Hepatocyte (in vitro differentiated cells): ENCODE measurements at regions not wholly inside any gene's neighbourhood (a gene's known extent, or its start where the extent isn't known, plus 50 kb on each side); places are given as distances from the start of the nearest gene placed in this dataset.

Experiments used
- DNase-seq: peaks from one replicate; pipeline ENCODE4 v3.0.0-alpha.2; 2016; ENCODE audit warnings: low spot score
- H2AFZ ChIP-seq: fragments of 200-600 bp; sonication (generic); 2 replicates; pipeline ENCODE4 v1.6.0; 2016; ENCODE audit warnings: antibody characterized with exemption, mild to moderate bottlenecking
- H3K27ac ChIP-seq: fragments of 200-600 bp; sonication (generic); 2 replicates; pipeline ENCODE4 v1.5.1; 2016; ENCODE audit warnings: mild to moderate bottlenecking
- H3K27me3 ChIP-seq: fragments of 200-600 bp; sonication (generic); 2 replicates; pipeline ENCODE4 v1.6.1; 2016
- H3K36me3 ChIP-seq: fragments of 200-600 bp; sonication (generic); replicated peaks from 2 replicates; pipeline ENCODE4 v1.5.1; 2016; ENCODE audit warnings: low read depth; ENCODE audit not compliant: insufficient read depth
- H3K4me1 ChIP-seq: fragments of 200-600 bp; sonication (generic); 2 replicates; pipeline ENCODE4 v1.5.1; 2016; ENCODE audit warnings: mild to moderate bottlenecking, moderate library complexity; ENCODE audit not compliant: insufficient read depth
- H3K4me2 ChIP-seq: fragments of 200-600 bp; sonication (generic); 2 replicates; pipeline ENCODE4 v1.6.0; 2016
- H3K4me3 ChIP-seq: fragments of 200-600 bp; sonication (generic); 2 replicates; pipeline ENCODE4 v1.5.1; 2016; ENCODE audit warnings: mild to moderate bottlenecking
- H3K79me2 ChIP-seq: fragments of 200-600 bp; sonication (generic); 2 replicates; pipeline ENCODE4 v1.6.0; 2017; ENCODE audit warnings: mild to moderate bottlenecking
- H3K9me2 ChIP-seq: fragments of 200-600 bp; sonication (generic); replicated peaks from 2 replicates; pipeline ENCODE4 v1.6.0; 2017; ENCODE audit warnings: mild to moderate bottlenecking; ENCODE audit not compliant: insufficient read depth
- H3K9me3 ChIP-seq: fragments of 200-600 bp; sonication (generic); 2 replicates; pipeline ENCODE4 v1.5.1; 2016; ENCODE audit warnings: low read depth, mild to moderate bottlenecking
- H4K20me1 ChIP-seq: fragments of 200-600 bp; sonication (generic); 2 replicates; pipeline ENCODE4 v1.6.0; 2016; ENCODE audit warnings: mild to moderate bottlenecking; ENCODE audit not compliant: insufficient read depth, poor library complexity, severe bottlenecking
- CTCF ChIP-seq: fragments of 200-600 bp; sonication (generic); IDR thresholded peaks from 2 replicates; pipeline ENCODE4 v1.5.1; 2016; ENCODE audit warnings: antibody characterized with exemption, mild to moderate bottlenecking; ENCODE audit not compliant: poor library complexity
- EZH2 ChIP-seq: fragments of 200-600 bp; sonication (generic); IDR thresholded peaks from 2 replicates; pipeline ENCODE4 v1.6.1; 2016; ENCODE audit warnings: antibody characterized with exemption, mild to moderate bottlenecking, borderline replicate concordance
- EZH2phosphoT487 ChIP-seq: fragments of 200-600 bp; sonication (generic); IDR thresholded peaks from one replicate; pipeline ENCODE4 v1.6.1; 2018; ENCODE audit warnings: antibody characterized with exemption, mild to moderate bottlenecking, low read depth, moderate library complexity; ENCODE audit not compliant: unreplicated experiment, severe bottlenecking
- WGBS: methylation state at CpG from one replicate; pipeline ENCODE4 v1.1.6; 2016; ENCODE audit warnings: low lambda C conversion rate; ENCODE audit errors: missing lambda C conversion rate; 5-methylcytosine and 5-hydroxymethylcytosine counted together

GRCh38 chr11:28539239-28540030, 431.2 kb downstream of the METTL15 start:
- TF ChIP-seq CTCF (no peak), EZH2 (no peak), EZH2phosphoT487 (no peak)
- H3K9me2 ChIP-seq = no peaks in the 10 kb centered on the region
- H3K4me2 ChIP-seq = no peak overlapping the region
- H2AFZ ChIP-seq = no peak overlapping the region
- H4K20me1 ChIP-seq = no peaks in the 10 kb centered on the region
- H3K27me3 ChIP-seq = no peaks in the 10 kb centered on the region
- no peaks in the 10 kb centered on the region for H3K4me1 ChIP-seq
- no peaks in the 10 kb centered on the region for H3K79me2 ChIP-seq
- no peak overlapping the region for H3K27ac ChIP-seq
- no peak overlapping the region for H3K4me3 ChIP-seq
- H3K36me3 ChIP-seq = no peaks in the 10 kb centered on the region
- 76% methylated on average over 2 of the region's 2 CpGs for WGBS
- DNase-seq = no peak
- no peaks in the 10 kb centered on the region for H3K9me3 ChIP-seq

GRCh38 chr11:28537822-28538221, 429.6 kb downstream of the METTL15 start:
- Histone ChIP-seq H3K79me2 (no peaks in the 10 kb centered on the region), H3K27ac (no peak overlapping the region), H4K20me1 (no peaks in the 10 kb centered on the region), H2AFZ (no peak overlapping the region), H3K9me3 (no peaks in the 10 kb centered on the region), H3K4me3 (no peak overlapping the region), H3K4me2 (no peak overlapping the region), H3K27me3 (no peaks in the 10 kb centered on the region), H3K36me3 (no peaks in the 10 kb centered on the region), H3K4me1 (no peaks in the 10 kb centered on the region), H3K9me2 (no peaks in the 10 kb centered on the region)
- TF ChIP-seq CTCF (no peak), EZH2 (no peak), EZH2phosphoT487 (no peak)
- no peak for DNase-seq

GRCh38 chr11:28536504-28537267, 428.5 kb downstream of the METTL15 start:
- Histone ChIP-seq H3K4me2 (no peak overlapping the region), H3K4me1 (no peaks in the 10 kb centered on the region), H3K27ac (no peak overlapping the region), H3K79me2 (no peaks in the 10 kb centered on the region), H4K20me1 (no peaks in the 10 kb centered on the region), H2AFZ (no peak overlapping the region), H3K36me3 (no peaks in the 10 kb centered on the region), H3K27me3 (no peaks in the 10 kb centered on the region), H3K4me3 (no peak overlapping the region), H3K9me3 (no peaks in the 10 kb centered on the region), H3K9me2 (no peaks in the 10 kb centered on the region)
- DNase-seq = no peak
- TF ChIP-seq EZH2 (no peak), EZH2phosphoT487 (no peak), CTCF (no peak)
- WGBS = 91% methylated on average over 2 of the region's 2 CpGs
